HCT116 (cell line): ENCODE measurements at regions not wholly inside any gene's neighbourhood (a gene's known extent, or its start where the extent isn't known, plus 50 kb on each side); places are given as distances from the start of the nearest gene placed in this dataset.

Source experiments
- CTCF ChIP-seq, 3 experiments: fragments of 200-600 bp in 1 of 3; sonication (generic) in 1 of 3; IDR thresholded peaks in 2 of 3; conservative IDR thresholded peaks in 1 of 3; 2 replicates each; pipeline ENCODE4 v1.5.1; 2012 to 2017; ENCODE audit warnings: low read depth in 2 of 3, low read length in 2 of 3, antibody characterized with exemption in 1 of 3, borderline replicate concordance in 1 of 3, control low read depth in 1 of 3, mild to moderate bottlenecking in 1 of 3, mixed read lengths in 1 of 3, mixed run types in 1 of 3, moderate library complexity in 1 of 3; ENCODE audit not compliant: insufficient read depth in 1 of 3
- EZH2 ChIP-seq: fragments of 200-600 bp; sonication (generic); IDR thresholded peaks from 2 replicates; pipeline ENCODE4 v1.6.1; 2017; ENCODE audit warnings: antibody characterized with exemption, mixed run types
- EZH2phosphoT487 ChIP-seq: fragments of 200-600 bp; IDR thresholded peaks from 2 replicates; pipeline ENCODE4 v1.6.1; 2018; ENCODE audit warnings: antibody characterized with exemption, borderline replicate concordance
- POLR2AphosphoS5 ChIP-seq: IDR thresholded peaks from 2 replicates; pipeline ENCODE4 v1.6.1; 2011; ENCODE audit warnings: mild to moderate bottlenecking, low read depth, low read length, moderate library complexity
- RAD21 ChIP-seq: IDR thresholded peaks from 2 replicates; pipeline ENCODE4 v1.6.1; 2012; ENCODE audit warnings: low read depth, mild to moderate bottlenecking
- REST ChIP-seq: IDR thresholded peaks from 2 replicates; pipeline ENCODE4 v1.6.1; 2012; ENCODE audit warnings: low read depth
- SIN3A ChIP-seq: IDR thresholded peaks from 2 replicates; pipeline ENCODE4 v1.6.1; 2012; ENCODE audit warnings: low read depth
- SP1 ChIP-seq: IDR thresholded peaks from 2 replicates; pipeline ENCODE4 v1.6.1; 2012; ENCODE audit warnings: low read depth
- YY1 ChIP-seq: IDR thresholded peaks from 2 replicates; pipeline ENCODE4 v1.6.1; 2011; ENCODE audit warnings: low read length, low read depth, moderate library complexity, mild to moderate bottlenecking; ENCODE audit not compliant: insufficient replicate concordance; ENCODE audit errors: extremely low read depth
- ZNF274 ChIP-seq: fragments of 200-500 bp; sonication (Bioruptor generic); IDR thresholded peaks from 2 replicates; pipeline ENCODE4 v1.6.1; 2014; ENCODE audit warnings: mild to moderate bottlenecking, low read depth, low read length, inconsistent platforms

DNA sequence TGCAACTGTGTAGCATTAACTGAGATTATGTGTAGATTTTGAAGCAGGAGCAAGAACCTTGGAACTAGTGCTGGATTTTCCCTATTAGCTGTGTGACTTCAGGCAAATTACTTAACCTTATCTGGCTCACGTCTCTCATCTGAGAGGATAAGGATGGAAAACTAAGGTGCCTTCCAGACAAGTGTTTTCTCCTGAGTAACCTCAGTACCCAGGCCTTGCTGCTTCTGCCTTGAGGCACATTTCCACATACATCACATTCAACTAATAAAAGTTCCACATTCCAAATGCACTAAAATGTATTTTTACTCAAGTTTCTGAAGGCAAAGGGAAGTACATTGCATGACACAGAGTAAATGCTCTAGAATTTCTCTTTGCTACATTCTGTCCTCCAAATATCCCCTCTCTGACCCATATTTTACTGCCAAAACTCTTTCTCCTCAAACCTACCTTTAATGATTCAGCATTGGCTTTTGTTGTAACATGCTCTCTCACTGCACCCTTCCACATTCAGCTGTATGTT lies 195.4 kb upstream of the ADGRL3 start:
- TF ChIP-seq CTCF (IDR thresholded peaks at IDR 0.05 in 2 of 3, conservative IDR thresholded peaks at IDR 0.05 in 1 of 3; ENCODE audit: borderline replicate concordance in 1 of 3, insufficient read depth in 1 of 3, low read depth in 2 of 3, low read length in 2 of 3) (no peak), POLR2AphosphoS5 (no peak), RAD21 (no peak), EZH2phosphoT487 (no peak), EZH2 (no peak), SIN3A (no peak), ZNF274 (no peak), YY1 (no peak), REST (no peak), SP1 (no peak)
